NCI-H446 (cell line): ENCODE measurements at regions not wholly inside any gene's neighbourhood (a gene's known extent, or its start where the extent isn't known, plus 50 kb on each side); places are given as distances from the start of the nearest gene placed in this dataset.

Source experiments
- DNase-seq, 2 experiments: peaks; one replicate each; lab custom pipeline; 2025; lab: John Stamatoyannopoulos, UW

- no peak for DNase-seq
Observed at GRCh38 chr4:43345323-43345925, 452.9 kb downstream of the GRXCR1 start.

GRCh38 chr4:43348591-43348990 lies 456.1 kb downstream of the GRXCR1 start:
- no peak for DNase-seq

- DNase-seq: no peak
Observed at GRCh38 chr4:43351970-43352806, 459.7 kb downstream of the GRXCR1 start.

- no peak for DNase-seq
Observed at GRCh38 chr4:43352859-43353258, 460.3 kb downstream of the GRXCR1 start.

- DNase-seq: no peak
Observed at GRCh38 chr4:43353552-43353951, 461.0 kb downstream of the GRXCR1 start.

GRCh38 chr4:43356786-43357185 lies 464.3 kb downstream of the GRXCR1 start:
- DNase-seq: no peak

GRCh38 chr4:43357252-43357974 lies 464.9 kb downstream of the GRXCR1 start:
- peak in 1 of 2 experiments; percentile 52 for DNase-seq

- no peak for DNase-seq
Observed at GRCh38 chr4:43360296-43360695, 467.8 kb downstream of the GRXCR1 start.

- no peak for DNase-seq
Observed at GRCh38 chr4:43362875-43363636, 470.5 kb downstream of the GRXCR1 start.

- no peak for DNase-seq
Observed at GRCh38 chr4:43369036-43369594, 476.6 kb downstream of the GRXCR1 start.

- DNase-seq: no peak
Observed at GRCh38 chr4:43373201-43373600, 480.7 kb downstream of the GRXCR1 start.

GRCh38 chr4:43374216-43374751 lies 481.8 kb downstream of the GRXCR1 start:
- DNase-seq: no peak

GRCh38 chr4:43379016-43379415 lies 486.5 kb downstream of the GRXCR1 start:
- DNase-seq: peak; percentile 13 to 17

GRCh38 chr4:43380093-43380492 lies 487.6 kb downstream of the GRXCR1 start:
- DNase-seq: no peak

- no peak for DNase-seq
Observed at GRCh38 chr4:43391069-43391468, 498.6 kb downstream of the GRXCR1 start.

- DNase-seq: no peak
Observed at GRCh38 chr4:43394976-43395375, 502.5 kb downstream of the GRXCR1 start.

- no peak for DNase-seq
Observed at GRCh38 chr4:43399726-43400125, 507.2 kb downstream of the GRXCR1 start.

GRCh38 chr4:43402393-43402792 lies 509.9 kb downstream of the GRXCR1 start:
- DNase-seq: no peak

- DNase-seq: no peak
Observed at GRCh38 chr4:43410636-43411035, 518.1 kb downstream of the GRXCR1 start.

- no peak for DNase-seq
Observed at GRCh38 chr4:43411226-43411625, 518.7 kb downstream of the GRXCR1 start.

GRCh38 chr4:43423276-43423675 lies 530.8 kb downstream of the GRXCR1 start:
- no peak for DNase-seq

GRCh38 chr4:43425206-43425605 lies 532.7 kb downstream of the GRXCR1 start:
- no peak for DNase-seq
